Ovary (tissue), 7 donors: ENCODE measurements at regions not wholly inside any gene's neighbourhood (a gene's known extent, or its start where the extent isn't known, plus 50 kb on each side); places are given as distances from the start of the nearest gene placed in this dataset.

Source experiments
- DNase-seq, 5 donors: peaks; one replicate each; pipeline ENCODE4 v3.0.0-alpha.2; 2019 to 2020
- H3K27ac ChIP-seq, 2 donors: fragments of 200-600 bp; one replicate each; pipeline versions ENCODE4 v1.5.1 to v1.8.0; 2019 to 2022
- H3K27me3 ChIP-seq: fragments of 200-600 bp; one replicate; pipeline ENCODE4 v1.8.0; 2022
- H3K36me3 ChIP-seq: fragments of 200-600 bp; sonication (generic); one replicate; pipeline ENCODE4 v1.5.1; 2019
- H3K4me1 ChIP-seq: one replicate; pipeline ENCODE4 v1.8.1; 2013; ENCODE audit warnings: mild to moderate bottlenecking, moderate library complexity; ENCODE audit not compliant: insufficient read depth
- H3K4me3 ChIP-seq: fragments of 200-600 bp; sonication (generic); one replicate; pipeline ENCODE4 v1.5.1; 2017
- H3K9me3 ChIP-seq, 2 donors: fragments of 200-600 bp in 1 of 2; sonication (generic) in 1 of 2; one replicate each; pipeline versions ENCODE4 v1.5.1 to v1.8.1; 2013 to 2019; ENCODE audit warnings: mild to moderate bottlenecking in 1 of 2, moderate library complexity in 1 of 2
- CTCF ChIP-seq, 3 donors: fragments of 450-650 bp in 2 of 3; fragments of 200-600 bp in 1 of 3; IDR thresholded peaks; one replicate each; pipeline versions ENCODE4 v1.5.1 to v1.8.0; 2016 to 2022; ENCODE audit warnings: antibody characterized with exemption in 3 of 3, mild to moderate bottlenecking in 1 of 3
- EP300 ChIP-seq: sonication (generic); formaldehyde crosslinking; IDR thresholded peaks from one replicate; pipeline ENCODE4 v1.6.1; 2017; ENCODE audit warnings: antibody characterized with exemption
- POLR2A ChIP-seq: fragments of 450-650 bp; IDR thresholded peaks from one replicate; pipeline ENCODE4 v1.6.1; 2017; ENCODE audit warnings: antibody characterized with exemption, mild to moderate bottlenecking, moderate library complexity
- WGBS, 3 donors: extraction: QIAGEN DNeasy Blood & Tissue Kit in 1 of 3; methylation state at CpG; one replicate each; pipeline versions ENCODE4 v1.1.5 to v1.1.7; 2013 to 2017; 5-methylcytosine and 5-hydroxymethylcytosine counted together
- intact Hi-C, 4 donors: fragments of 100-400 bp; cut with DNase I; formaldehyde crosslinking; loops; one replicate each; pipeline versions ENCODE4 v1.11.0 to v1.15.1; 2022 to 2023
- donor health status: DM: no; HTN: no; CAD: no; lungs with moderate emphysema.
- donor health status: DM: no; HTN: no; CAD: no.
- donor health status: Bipolar disorder and iron deficiency.
- donor health status: DM: no; HTN: no; CAD: no.
- donor health status: DM: yes; HTN: yes; CAD: no.

DNA sequence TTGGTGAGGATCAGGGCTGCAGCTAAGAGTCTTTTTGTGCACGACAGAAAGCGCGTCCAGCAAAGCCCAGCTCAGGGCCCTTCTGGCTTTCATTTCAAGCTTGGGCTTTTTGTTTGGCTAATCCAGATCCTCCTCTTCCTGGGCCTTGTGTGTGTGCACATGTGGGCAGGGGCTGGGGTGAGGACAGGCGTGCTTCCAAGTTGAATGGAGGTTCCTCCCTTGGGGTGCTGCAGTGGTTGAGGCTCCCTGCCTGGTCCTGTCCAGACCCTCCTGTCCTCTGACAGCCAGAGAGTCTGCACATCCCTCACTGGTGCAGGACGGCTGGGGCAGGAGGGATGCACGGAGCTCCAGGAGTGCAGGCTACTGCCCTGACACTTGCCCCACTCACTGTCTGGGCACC, 62.0 kb upstream of the NECTIN1 start:
- Histone ChIP-seq H3K36me3 (no peaks in the 10 kb centered on the region), H3K9me3 (no peaks in the 10 kb centered on the region), H3K4me1 (no peaks in the 10 kb centered on the region), H3K27ac (no peak overlapping the region), H3K27me3 (no peaks in the 10 kb centered on the region), H3K4me3 (no peak overlapping the region)
- TF ChIP-seq POLR2A (no peak), EP300 (no peak), CTCF (IDR thresholded peaks at IDR 0.05) (no peak)
- peak in 1 of 5 donors; percentile 4 for DNase-seq
- 59 to 81% (median 64%) methylated on average over 6 of the region's 6 CpGs for WGBS, 3 donors
- intact Hi-C loops = no loop called here

DNA sequence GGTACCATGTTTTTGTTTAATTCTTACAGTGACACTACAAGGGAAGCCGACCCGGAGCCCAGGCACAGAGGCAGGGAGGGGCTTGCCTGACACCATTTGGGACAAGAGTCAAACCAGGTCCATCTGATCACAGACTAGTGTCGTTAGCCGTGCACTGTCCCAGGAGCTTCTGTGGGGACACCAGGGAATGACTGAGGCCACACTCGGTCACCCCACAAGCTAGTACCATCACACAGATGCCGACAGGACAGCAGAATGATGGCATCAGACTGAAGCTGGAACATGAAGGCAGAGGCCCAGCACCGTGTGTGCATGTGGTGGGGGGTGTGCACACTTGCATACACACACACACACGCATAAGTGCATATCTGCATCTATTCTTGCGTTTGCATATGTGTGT, 61.5 kb upstream of the NECTIN1 start:
- WGBS, 3 donors = 84 to 90% (median 89%) methylated on average over 9 of the region's 9 CpGs
- DNase-seq = no peak
- H3K4me3 ChIP-seq = no peak overlapping the region
- no peaks in the 10 kb centered on the region for H3K27me3 ChIP-seq
- H3K36me3 ChIP-seq = no peaks in the 10 kb centered on the region
- intact Hi-C loops = no loop called here
- TF ChIP-seq CTCF (IDR thresholded peaks at IDR 0.05) (no peak), POLR2A (no peak), EP300 (no peak)
- H3K4me1 ChIP-seq = no peaks in the 10 kb centered on the region
- H3K27ac ChIP-seq = no peak overlapping the region
- H3K9me3 ChIP-seq = no peaks in the 10 kb centered on the region

- Histone ChIP-seq H3K9me3 (no peaks in the 10 kb centered on the region), H3K4me1 (no peaks in the 10 kb centered on the region), H3K27ac (no peak overlapping the region), H3K36me3 (no peaks in the 10 kb centered on the region), H3K27me3 (no peaks in the 10 kb centered on the region), H3K4me3 (no peak overlapping the region)
- DNase-seq = no peak
- 87 to 94% (median 91%) methylated on average over 11 of the region's 11 CpGs for WGBS, 3 donors
- TF ChIP-seq POLR2A (no peak), EP300 (no peak), CTCF (IDR thresholded peaks at IDR 0.05) (no peak)
- intact Hi-C loops = no loop called here
These were observed 60.9 kb upstream of the NECTIN1 start for GRCh38 chr11:119789766-119790407.

GRCh38 chr11:119788911-119789560, 60.0 kb upstream of the NECTIN1 start:
- WGBS, 3 donors = 78 to 90% (median 79%) methylated on average over 22 of the region's 22 CpGs
- no peak for DNase-seq
- Histone ChIP-seq H3K36me3 (no peaks in the 10 kb centered on the region), H3K27ac (no peak overlapping the region), H3K27me3 (no peaks in the 10 kb centered on the region), H3K4me1 (no peaks in the 10 kb centered on the region), H3K9me3 (no peaks in the 10 kb centered on the region), H3K4me3 (no peak overlapping the region)
- intact Hi-C loops = no loop called here
- TF ChIP-seq CTCF (IDR thresholded peaks at IDR 0.05) (no peak), POLR2A (no peak), EP300 (no peak)
